HepG2 (cell line): ENCODE measurements at regions not wholly inside any gene's neighbourhood (a gene's known extent, or its start where the extent isn't known, plus 50 kb on each side); places are given as distances from the start of the nearest gene placed in this dataset.

Experiments
- ATAC-seq: fragments of 200-7000 bp; cut with Tn5 transposase; 3 replicates; pipeline ENCODE4 v1.9.1; 2020; ENCODE audit warnings: mild to moderate bottlenecking, moderate library complexity
- BruUV-seq: library from RNA; stranded (reverse); fragments of 400-500 nt; replicated peaks from 2 replicates; lab custom pipeline; 2021; lab: Mats Ljungman, UMichigan
- CTCF ChIA-PET: fragments of 300-600 bp; formaldehyde crosslinking; extraction: SDS; loops from one replicate; lab custom pipeline; 2021; ENCODE audit warnings: low total read pairs, inconsistent platforms, low intra/inter-chr PET ratio; lab: Yijun Ruan, JAX
- POLR2A ChIA-PET: fragments of 350-600 bp; sonication (Branson Sonifier 250); formaldehyde crosslinking; loops from one replicate; lab custom pipeline; 2020; ENCODE audit warnings: antibody characterized with exemption, inconsistent platforms; lab: Yijun Ruan, JAX
- DNase-seq: peaks from one replicate; pipeline ENCODE4 v3.0.0-alpha.2; 2015; ENCODE audit warnings: low spot score
- FAIRE-seq: peaks from 3 replicates; lab custom pipeline; 2011; peaks lifted over from hg19 to GRCh38; lab: Jason Lieb, UNC
- H2AFZ ChIP-seq: one replicate; pipeline ENCODE4 v1.6.1; 2011; ENCODE audit warnings: low read length, inconsistent platforms
- H3K27ac ChIP-seq: fragments of 300-600 bp; 3 replicates; pipeline ENCODE4 v1.8.0; 2011; ENCODE audit warnings: mixed run types, mild to moderate bottlenecking, mixed read lengths, low read length, inconsistent platforms; ENCODE audit not compliant: insufficient read depth; ENCODE audit errors: extremely low read length
- H3K27me3 ChIP-seq, 2 experiments: fragments of 200-600 bp in 1 of 2; 2 replicates in 1 of 2; 3 replicates in 1 of 2; pipeline versions ENCODE4 v1.6.0 to v1.8.0; 2011; ENCODE audit warnings: low read length in 2 of 2, mild to moderate bottlenecking in 2 of 2, moderate library complexity in 2 of 2, inconsistent platforms in 1 of 2; ENCODE audit not compliant: insufficient read depth in 2 of 2, control insufficient read depth in 1 of 2
- H3K36me3 ChIP-seq, 2 experiments: fragments of 200-600 bp in 1 of 2; replicated peaks in 1 of 2; 2 replicates in 1 of 2; 3 replicates in 1 of 2; pipeline versions ENCODE4 v1.5.1 to v1.8.0; 2011; ENCODE audit warnings: low read length in 2 of 2, inconsistent platforms in 1 of 2; ENCODE audit not compliant: insufficient read depth in 2 of 2, control insufficient read depth in 1 of 2
- H3K4me1 ChIP-seq: 2 replicates; pipeline ENCODE4 v1.5.1; 2012; ENCODE audit warnings: low read length, inconsistent platforms; ENCODE audit not compliant: insufficient read depth
- H3K4me2 ChIP-seq: 2 replicates; pipeline ENCODE4 v1.6.0; 2011; ENCODE audit warnings: low read depth, low read length, inconsistent platforms
- H3K4me3 ChIP-seq, 3 experiments: fragments of 200-600 bp in 1 of 3; sonication (generic), shearing (Covaris generic) in 1 of 3; replicated peaks in 1 of 3; 2 replicates each; pipeline ENCODE4 v1.5.1; 2011 to 2016; ENCODE audit warnings: low read length in 3 of 3, inconsistent platforms in 2 of 3, low read depth in 2 of 3, mild to moderate bottlenecking in 2 of 3, control low read depth in 1 of 3, mixed read lengths in 1 of 3; ENCODE audit not compliant: insufficient read depth in 1 of 3
- H3K79me2 ChIP-seq: one replicate; pipeline ENCODE4 v1.6.1; 2011; ENCODE audit warnings: low read length, inconsistent platforms; ENCODE audit not compliant: insufficient read depth
- H3K9ac ChIP-seq: 2 replicates; pipeline ENCODE4 v1.6.0; 2011; ENCODE audit warnings: mild to moderate bottlenecking, low read depth, low read length, inconsistent platforms; ENCODE audit not compliant: insufficient read depth
- H3K9me3 ChIP-seq: 2 replicates; pipeline ENCODE4 v1.5.1; 2012; ENCODE audit warnings: mild to moderate bottlenecking, low read length
- H4K20me1 ChIP-seq: 2 replicates; pipeline ENCODE4 v1.6.0; 2011; ENCODE audit warnings: inconsistent platforms, mild to moderate bottlenecking, low read length, moderate library complexity; ENCODE audit not compliant: insufficient read depth
- ARNTL ChIP-seq: sonication (generic); formaldehyde crosslinking; IDR thresholded peaks from 2 replicates; pipeline ENCODE4 v1.4.0; 2020; ENCODE audit warnings: mild to moderate bottlenecking, missing genetic modification reagents
- EHMT2 ChIP-seq: fragments of 200-600 bp; sonication (generic); IDR thresholded peaks from 2 replicates; pipeline ENCODE4 v1.7.0; 2017; ENCODE audit warnings: antibody characterized with exemption, low read depth, low read length, borderline replicate concordance
- GFI1 ChIP-seq: sonication (generic); formaldehyde crosslinking; IDR thresholded peaks from 2 replicates; pipeline ENCODE4 v1.5.0; 2020; ENCODE audit warnings: missing genetic modification reagents, mild to moderate bottlenecking, borderline replicate concordance
- HNF4G ChIP-seq, 2 experiments: sonication (generic) in 1 of 2; formaldehyde crosslinking in 1 of 2; IDR thresholded peaks; 2 replicates each; pipeline versions ENCODE4 v1.4.0 to v1.6.1; 2011 to 2020; ENCODE audit warnings: borderline replicate concordance in 2 of 2, low read depth in 2 of 2, mild to moderate bottlenecking in 2 of 2, low read length in 1 of 2, missing genetic modification reagents in 1 of 2, moderate library complexity in 1 of 2
- HNRNPH1 ChIP-seq: fragments of 200-400 bp; formaldehyde crosslinking; optimal IDR thresholded peaks from 2 replicates; pipeline ENCODE3; 2017; ENCODE audit warnings: mild to moderate bottlenecking, low read depth, low read length
- JARID2 ChIP-seq: sonication (generic); formaldehyde crosslinking; IDR thresholded peaks from 2 replicates; pipeline ENCODE4 v1.8.1; 2023; ENCODE audit warnings: missing genetic modification reagents, inconsistent platforms; ENCODE audit not compliant: insufficient replicate concordance
- SIX4 ChIP-seq: sonication (generic); formaldehyde crosslinking; IDR thresholded peaks from 2 replicates; pipeline ENCODE4 v1.4.0; 2020; ENCODE audit warnings: missing genetic modification reagents
- ZNF550 ChIP-seq: sonication (generic); formaldehyde crosslinking; IDR thresholded peaks from 2 replicates; pipeline ENCODE4 v1.4.0; 2020; ENCODE audit warnings: mild to moderate bottlenecking, missing genetic modification reagents, borderline replicate concordance
- ZNF556 ChIP-seq: sonication (generic); formaldehyde crosslinking; IDR thresholded peaks from 2 replicates; pipeline ENCODE4 v1.4.0; 2020; ENCODE audit warnings: mild to moderate bottlenecking, missing genetic modification reagents, borderline replicate concordance
- ZNF577 ChIP-seq: sonication (generic); formaldehyde crosslinking; IDR thresholded peaks from 2 replicates; pipeline ENCODE4 v1.4.0; 2020; ENCODE audit warnings: mild to moderate bottlenecking, low read depth, missing genetic modification reagents, borderline replicate concordance
- ZNF709 ChIP-seq: sonication (generic); formaldehyde crosslinking; IDR thresholded peaks from 2 replicates; pipeline ENCODE4 v1.5.0; 2020; ENCODE audit warnings: mild to moderate bottlenecking, missing genetic modification reagents
- ZNF777 ChIP-seq: sonication (generic); formaldehyde crosslinking; IDR thresholded peaks from 2 replicates; pipeline ENCODE4 v1.4.0; 2020; ENCODE audit warnings: missing genetic modification reagents
- WGBS: methylation state at CpG from one replicate; pipeline ENCODE4 v1.1.6; 2017; ENCODE audit warnings: low lambda C conversion rate; 5-methylcytosine and 5-hydroxymethylcytosine counted together
- in situ Hi-C: cut with HindIII; loops from 2 replicates; pipeline ENCODE4 v1.10.0; 2017; ENCODE audit warnings: low pct_unique_long_range_greater_than_20kb; ENCODE audit not compliant: extremely low pct_ligation_motif_present
- intact Hi-C: fragments of 100-400 bp; cut with micrococcal nuclease; formaldehyde crosslinking; loops from one replicate; pipeline ENCODE4 v1.10.0; 2022; ENCODE audit not compliant: unreplicated experiment
- TF ChIP-seq, protein P1 (sequence below): sonication (generic); formaldehyde crosslinking; IDR thresholded peaks from 2 replicates; pipeline ENCODE4 v1.4.0; 2020; ENCODE audit warnings: missing genetic modification reagents, borderline replicate concordance
- TF ChIP-seq, protein P2 (sequence below): sonication (generic); formaldehyde crosslinking; IDR thresholded peaks from 2 replicates; pipeline ENCODE4 v1.4.0; 2020; ENCODE audit warnings: mild to moderate bottlenecking, missing genetic modification reagents

DNA sequence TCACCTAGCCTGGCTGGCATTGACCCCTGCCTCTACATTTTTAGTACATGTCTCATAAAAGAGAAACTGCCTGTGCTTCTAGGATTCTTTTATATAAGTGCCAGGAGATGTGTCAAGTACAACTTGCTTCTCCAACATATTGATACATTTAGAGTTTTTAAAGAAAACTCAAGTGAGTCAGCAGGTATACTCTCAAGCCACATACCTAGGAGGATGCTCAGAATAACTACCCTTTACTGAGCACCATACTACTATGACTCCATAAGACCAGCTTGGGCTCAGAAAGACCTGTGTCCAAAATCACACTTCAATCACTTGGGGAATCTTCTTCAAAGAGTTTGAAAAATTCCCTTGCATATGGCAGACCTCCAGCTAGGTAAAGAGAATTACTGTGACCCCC is 389.8 kb upstream of the SLC24A2 start:
- TF ChIP-seq JARID2 = no peak
- no peak for TF ChIP-seq ZNF777 (CRISPR knock-in tag)
- TF ChIP-seq HNF4G (IDR thresholded peaks at IDR 0.05; ENCODE audit: borderline replicate concordance, low read depth, low read length) = no peak
- no peak for TF ChIP-seq HNF4G (CRISPR knock-in tag; IDR thresholded peaks at IDR 0.05; ENCODE audit: borderline replicate concordance, low read depth)
- intact Hi-C loops = no loop called here
- DNase-seq (no peak), FAIRE-seq (no peak), ATAC-seq (no peak)
- H3K9me3 ChIP-seq = no peaks in the 10 kb centered on the region
- CTCF ChIA-PET = no interaction called here
- H3K27me3 ChIP-seq = no peaks in the 10 kb centered on the region; a peak in 1 of 5 replicates
- no peak overlapping the region for H3K9ac ChIP-seq
- H3K27ac ChIP-seq = no peak overlapping the region
- H3K4me2 ChIP-seq = no peak overlapping the region
- H3K4me3 ChIP-seq = no peak overlapping the region
- in situ Hi-C loops = no loop called here
- POLR2A ChIA-PET = no interaction called here
- no peaks in the 10 kb centered on the region for H3K36me3 ChIP-seq
- BruUV-seq = no TSS peak
- no peaks in the 10 kb centered on the region for H3K4me1 ChIP-seq
- H3K79me2 ChIP-seq = no peaks in the 10 kb centered on the region
- H4K20me1 ChIP-seq = no peaks in the 10 kb centered on the region
- H2AFZ ChIP-seq = no peak overlapping the region

DNA sequence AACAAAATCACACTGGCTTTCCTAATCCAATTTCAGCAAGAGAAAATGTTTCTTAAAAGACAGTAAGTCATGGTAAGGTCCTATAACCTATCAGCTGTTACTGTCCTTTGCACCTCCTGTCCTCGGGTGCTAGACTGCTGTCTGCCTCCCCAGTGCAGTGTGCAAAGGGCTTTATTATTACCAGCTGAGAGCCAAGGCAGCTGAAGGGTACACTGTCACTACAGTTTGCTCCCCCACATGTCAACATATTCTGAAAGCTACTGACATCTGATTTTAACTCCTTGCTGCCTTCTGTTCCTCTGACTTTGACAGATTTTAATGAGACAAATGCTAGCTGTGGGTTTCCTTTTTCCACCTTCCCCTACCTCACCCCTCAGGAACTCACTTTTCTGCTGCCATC is 389.4 kb upstream of the SLC24A2 start:
- no peak for FAIRE-seq
- no peak for DNase-seq
- Histone ChIP-seq H3K79me2 (no peaks in the 10 kb centered on the region), H4K20me1 (no peaks in the 10 kb centered on the region), H2AFZ (no peak overlapping the region), H3K36me3 (no peaks in the 10 kb centered on the region), H3K27me3 (no peaks in the 10 kb centered on the region; a peak in 1 of 5 replicates), H3K27ac (no peak overlapping the region), H3K9me3 (no peaks in the 10 kb centered on the region), H3K4me1 (no peaks in the 10 kb centered on the region), H3K9ac (no peak overlapping the region), H3K4me3 (no peak overlapping the region), H3K4me2 (no peak overlapping the region)
- ChIA-PET POLR2A (no interaction called here), CTCF (no interaction called here)
- BruUV-seq = no TSS peak
- 0% methylated on average over 1 of the region's 1 CpG for WGBS
- TF ChIP-seq ARNTL (CRISPR knock-in tag) (no peak), GFI1 (CRISPR knock-in tag) (no peak), ZNF556 (no peak), SIX4 (no peak), HNRNPH1 (no peak), EHMT2 (no peak), ZNF709 (CRISPR knock-in tag) (no peak), ZNF550 (CRISPR knock-in tag) (no peak), ZNF577 (CRISPR knock-in tag) (no peak)
- TF ChIP-seq, protein P1, sequence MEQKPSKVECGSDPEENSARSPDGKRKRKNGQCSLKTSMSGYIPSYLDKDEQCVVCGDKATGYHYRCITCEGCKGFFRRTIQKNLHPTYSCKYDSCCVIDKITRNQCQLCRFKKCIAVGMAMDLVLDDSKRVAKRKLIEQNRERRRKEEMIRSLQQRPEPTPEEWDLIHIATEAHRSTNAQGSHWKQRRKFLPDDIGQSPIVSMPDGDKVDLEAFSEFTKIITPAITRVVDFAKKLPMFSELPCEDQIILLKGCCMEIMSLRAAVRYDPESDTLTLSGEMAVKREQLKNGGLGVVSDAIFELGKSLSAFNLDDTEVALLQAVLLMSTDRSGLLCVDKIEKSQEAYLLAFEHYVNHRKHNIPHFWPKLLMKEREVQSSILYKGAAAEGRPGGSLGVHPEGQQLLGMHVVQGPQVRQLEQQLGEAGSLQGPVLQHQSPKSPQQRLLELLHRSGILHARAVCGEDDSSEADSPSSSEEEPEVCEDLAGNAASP (CRISPR knock-in tag) = no peak
- TF ChIP-seq, protein P2, sequence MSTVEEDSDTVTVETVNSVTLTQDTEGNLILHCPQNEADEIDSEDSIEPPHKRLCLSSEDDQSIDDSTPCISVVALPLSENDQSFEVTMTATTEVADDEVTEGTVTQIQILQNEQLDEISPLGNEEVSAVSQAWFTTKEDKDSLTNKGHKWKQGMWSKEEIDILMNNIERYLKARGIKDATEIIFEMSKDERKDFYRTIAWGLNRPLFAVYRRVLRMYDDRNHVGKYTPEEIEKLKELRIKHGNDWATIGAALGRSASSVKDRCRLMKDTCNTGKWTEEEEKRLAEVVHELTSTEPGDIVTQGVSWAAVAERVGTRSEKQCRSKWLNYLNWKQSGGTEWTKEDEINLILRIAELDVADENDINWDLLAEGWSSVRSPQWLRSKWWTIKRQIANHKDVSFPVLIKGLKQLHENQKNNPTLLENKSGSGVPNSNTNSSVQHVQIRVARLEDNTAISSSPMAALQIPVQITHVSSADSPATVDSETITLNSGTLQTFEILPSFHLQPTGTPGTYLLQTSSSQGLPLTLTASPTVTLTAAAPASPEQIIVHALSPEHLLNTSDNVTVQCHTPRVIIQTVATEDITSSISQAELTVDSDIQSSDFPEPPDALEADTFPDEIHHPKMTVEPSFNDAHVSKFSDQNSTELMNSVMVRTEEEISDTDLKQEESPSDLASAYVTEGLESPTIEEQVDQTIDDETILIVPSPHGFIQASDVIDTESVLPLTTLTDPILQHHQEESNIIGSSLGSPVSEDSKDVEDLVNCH (CRISPR knock-in tag) = no peak
- ATAC-seq = no peak
- in situ Hi-C loops = no loop called here
- intact Hi-C loops = no loop called here
